GM21619 (cell line): ENCODE measurements at regions not wholly inside any gene's neighbourhood (a gene's known extent, or its start where the extent isn't known, plus 50 kb on each side); places are given as distances from the start of the nearest gene placed in this dataset.
"Not testable (repeated sequence)": the region's sequence is repeated elsewhere in the genome, so short reads cannot be mapped to it uniquely, and the experiment has no call there.

Experiments used
- ATAC-seq: cut with Tn5 transposase; IDR thresholded peaks from one replicate; pipeline ENCODE4 v1.9.1; 2021; ENCODE audit not compliant: unreplicated experiment

DNA sequence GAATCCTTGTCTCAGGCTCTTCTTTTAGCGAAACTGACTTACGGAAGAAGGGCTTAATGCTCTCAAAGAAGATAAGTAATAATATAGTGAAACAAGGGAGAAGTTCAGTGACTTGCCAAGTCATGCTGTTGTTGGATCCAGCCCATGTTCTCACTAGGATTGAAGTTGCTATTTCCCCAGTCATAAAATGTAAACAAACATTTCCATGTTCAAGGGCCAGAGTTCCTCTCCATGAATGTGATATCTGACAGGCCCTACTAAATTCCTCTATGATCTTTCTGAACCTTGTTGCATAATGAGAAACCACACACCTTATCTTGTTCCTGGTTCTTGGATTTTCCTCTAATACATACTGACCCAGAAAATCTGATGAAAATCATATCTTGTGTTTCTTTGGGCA, 876.5 kb upstream of the B3GALT2 start:
- no peak for ATAC-seq

DNA sequence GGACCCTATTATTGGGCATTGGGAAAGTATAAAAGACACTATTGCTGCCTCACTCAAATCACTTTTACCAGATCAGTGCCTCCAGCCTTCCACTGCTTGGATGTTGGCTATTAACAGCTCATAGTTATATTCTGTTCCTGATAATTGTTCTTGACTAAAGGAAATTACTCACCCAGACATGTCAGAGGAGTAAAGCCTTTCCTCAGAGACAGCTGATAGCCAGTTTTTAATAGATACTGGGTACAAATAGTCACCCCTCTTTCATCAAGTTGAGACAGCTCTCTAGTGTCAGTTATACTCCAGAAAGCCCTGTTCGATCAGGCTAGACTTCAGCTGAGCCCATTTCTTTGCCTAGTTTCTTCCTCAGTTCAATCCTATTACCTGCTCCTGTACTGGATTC, 876.1 kb upstream of the B3GALT2 start:
- ATAC-seq = no peak

DNA sequence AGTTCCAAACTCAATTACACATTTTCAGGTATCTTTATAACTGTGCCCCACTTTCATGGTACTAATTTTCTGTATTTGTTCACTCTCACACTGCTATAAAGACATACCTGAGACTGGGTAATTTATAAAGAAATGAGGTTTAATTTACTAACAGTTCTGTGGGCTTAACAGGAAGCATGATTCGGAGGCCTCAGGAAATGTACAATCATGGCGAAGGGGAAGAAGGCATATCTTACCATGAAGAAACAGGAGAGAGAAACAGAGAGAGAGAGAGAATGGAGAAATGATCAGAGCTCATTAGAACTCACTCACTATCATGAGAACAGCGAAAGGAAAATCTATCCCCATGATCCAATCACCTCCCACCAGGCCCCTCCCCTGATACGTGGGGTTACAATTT, 874.1 kb upstream of the B3GALT2 start:
- no peak for ATAC-seq

DNA sequence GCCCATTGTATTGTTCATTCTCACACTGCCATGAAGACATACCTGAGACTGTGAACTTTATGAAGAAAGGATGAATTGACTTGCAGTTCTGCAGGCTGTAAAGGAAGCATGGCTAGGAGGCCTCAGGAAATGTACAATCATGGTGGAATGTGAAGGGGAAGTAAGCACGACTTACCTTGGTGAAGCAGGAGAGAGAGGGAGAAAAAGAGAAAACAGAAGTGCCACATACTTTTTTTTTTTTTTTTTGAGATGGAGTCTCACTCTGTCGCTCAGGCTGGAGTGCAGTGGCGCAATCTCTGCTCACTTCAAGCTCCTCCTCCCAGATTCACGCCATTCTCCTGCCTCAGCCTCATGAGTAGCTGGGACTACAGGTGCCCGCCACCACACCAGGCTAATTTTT, 871.9 kb upstream of the B3GALT2 start:
- not testable (repeated sequence) for ATAC-seq

DNA sequence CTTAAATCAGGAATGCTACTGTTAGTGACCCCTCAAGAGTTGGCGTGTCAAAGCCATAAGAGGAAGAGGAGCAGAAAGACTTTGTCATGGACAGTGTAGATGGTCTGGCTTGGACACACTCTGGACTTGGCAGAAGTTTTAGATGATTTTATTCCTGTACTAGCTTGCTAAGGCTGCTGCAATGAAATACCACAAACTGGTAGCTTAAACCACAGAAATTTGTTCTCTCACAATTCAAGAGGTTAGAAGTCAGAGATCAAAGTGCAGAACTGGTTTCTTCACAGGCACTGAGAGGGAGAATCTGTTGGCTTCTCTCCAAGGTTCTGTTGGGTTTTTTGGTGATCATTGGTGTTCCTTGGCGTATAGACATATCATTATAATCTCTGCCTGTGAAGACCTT, 869.8 kb upstream of the B3GALT2 start:
- ATAC-seq = no peak

DNA sequence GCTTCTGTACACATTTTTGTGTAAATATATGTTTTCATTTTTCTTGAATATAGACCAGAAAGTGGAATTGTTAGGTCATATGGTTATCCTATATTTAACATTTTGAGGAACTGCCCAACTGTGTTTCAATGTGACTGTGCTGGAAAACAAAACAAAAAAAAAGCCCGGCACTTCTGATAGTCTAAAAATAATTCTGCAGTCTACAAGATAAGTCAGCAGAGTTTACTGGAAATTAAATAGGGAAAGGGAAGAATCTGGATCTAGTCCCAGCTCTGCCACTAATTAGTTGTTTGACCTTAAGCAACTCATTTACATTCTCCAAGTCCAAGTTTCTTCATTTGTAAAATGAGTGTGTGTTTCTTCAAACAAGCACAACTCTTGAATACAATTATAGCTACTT, 869.1 kb upstream of the B3GALT2 start:
- ATAC-seq = no peak

DNA sequence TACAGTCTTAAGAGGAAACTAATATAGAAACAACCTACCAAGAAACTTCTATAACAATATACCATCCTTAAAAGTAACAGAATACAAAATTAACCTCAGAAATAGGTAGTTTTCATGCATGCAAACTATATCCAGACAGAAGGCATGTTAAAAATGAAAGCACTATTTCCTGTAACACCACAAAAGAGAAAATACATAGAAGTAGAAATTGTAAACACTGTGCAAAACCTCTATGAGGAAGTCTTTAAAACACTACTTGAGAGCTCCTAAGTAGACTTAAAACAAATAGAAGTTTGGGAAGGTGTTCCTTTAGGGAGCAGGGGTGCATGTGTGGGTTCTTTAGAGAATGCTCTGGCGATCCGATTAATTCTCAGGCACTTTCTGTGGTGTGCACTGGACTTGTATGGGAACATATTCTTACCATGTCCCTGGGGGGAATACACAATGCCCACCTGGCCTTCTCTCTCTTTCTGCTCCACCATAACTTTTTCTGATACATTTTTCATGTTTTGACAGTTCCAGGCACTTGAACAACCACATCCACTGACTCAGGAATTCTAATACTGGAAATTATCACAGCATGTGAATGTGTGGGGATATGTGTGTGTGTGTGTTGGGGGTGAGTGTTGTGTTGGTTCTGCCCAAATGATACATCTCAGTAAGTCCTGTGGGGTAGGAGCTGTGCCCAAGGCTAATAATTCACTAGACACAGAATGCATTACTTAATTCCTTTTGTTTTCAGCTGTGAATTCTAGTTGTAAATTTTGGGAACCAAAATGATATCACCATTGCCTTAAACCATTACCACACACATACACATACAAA, 866.3 kb upstream of the B3GALT2 start:
- peak; percentile 66 for ATAC-seq

DNA sequence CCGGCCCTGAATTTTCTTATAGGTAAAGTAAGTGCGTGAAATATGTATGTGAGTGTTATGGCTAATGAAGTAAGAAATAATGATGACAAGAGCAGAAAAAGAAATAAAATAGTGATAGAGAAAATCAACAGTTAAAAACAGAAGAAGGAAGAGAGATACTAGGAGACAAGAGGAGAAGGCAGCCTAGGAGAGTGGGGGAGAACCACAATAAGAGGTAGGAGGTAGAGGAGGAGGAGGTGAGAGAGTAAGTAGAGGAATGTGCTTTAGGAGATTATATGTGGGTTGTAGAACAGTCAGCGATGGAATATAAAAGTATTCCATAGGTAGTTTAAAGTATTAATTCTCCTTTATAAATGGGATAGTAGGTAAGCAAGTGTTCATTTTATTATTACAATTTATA, 861.5 kb upstream of the B3GALT2 start:
- no peak for ATAC-seq

DNA sequence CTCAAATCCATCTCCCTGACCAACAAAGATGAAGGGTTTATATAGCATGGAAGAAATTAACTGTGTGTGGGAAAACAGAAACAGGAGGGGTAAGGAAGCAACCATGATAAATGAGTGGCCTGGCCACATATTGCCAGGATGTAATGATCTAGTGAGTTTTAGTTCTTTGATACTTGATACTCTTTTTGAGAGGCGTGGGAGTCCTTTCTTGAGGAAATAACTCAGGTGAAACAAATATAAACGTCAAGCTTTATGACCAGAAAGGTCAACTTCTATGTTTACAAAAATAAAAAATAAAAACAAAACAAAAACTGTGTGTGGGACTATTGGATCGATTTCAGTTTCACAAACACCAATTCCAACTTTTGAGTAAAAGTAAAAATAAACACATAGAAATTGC, 860.8 kb upstream of the B3GALT2 start:
- ATAC-seq = no peak

DNA sequence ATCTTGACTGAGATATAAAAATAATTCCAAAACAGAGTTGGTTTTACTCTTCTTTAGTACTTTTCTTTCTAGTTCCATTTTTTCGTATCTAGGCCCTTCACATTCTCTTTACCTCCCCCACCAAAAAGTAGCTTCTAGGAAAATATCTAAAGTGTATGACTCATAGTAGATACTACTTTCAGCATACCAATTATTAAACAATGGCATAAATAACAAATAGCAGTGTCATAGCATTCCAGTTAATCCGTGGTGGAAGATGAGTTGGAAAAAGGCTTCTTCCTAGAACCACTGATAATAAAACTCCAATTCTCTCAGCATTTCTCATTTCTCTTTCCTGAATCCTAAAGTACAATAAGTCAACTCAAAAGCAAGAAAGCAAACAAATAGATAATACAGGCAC, 859.0 kb upstream of the B3GALT2 start:
- ATAC-seq = no peak

DNA sequence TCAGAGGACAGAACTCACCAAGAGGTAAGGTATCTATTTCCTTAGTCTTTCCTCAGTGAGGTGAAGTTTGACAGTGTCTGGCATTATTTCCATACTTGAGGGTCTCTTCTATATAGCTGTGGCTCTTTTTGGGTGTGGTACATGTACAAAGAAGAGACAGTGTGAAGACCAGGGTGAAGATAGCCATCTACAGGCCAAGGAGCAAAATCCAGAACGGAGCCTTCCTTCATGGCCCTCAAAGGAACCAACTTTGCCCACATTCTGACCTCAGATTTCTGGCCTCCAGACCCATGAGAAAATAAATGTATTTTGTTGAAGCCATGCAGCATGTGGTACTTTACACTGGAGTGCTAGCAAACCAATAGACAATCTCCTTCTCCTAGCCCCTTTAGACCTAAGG, 858.5 kb upstream of the B3GALT2 start:
- no peak for ATAC-seq

DNA sequence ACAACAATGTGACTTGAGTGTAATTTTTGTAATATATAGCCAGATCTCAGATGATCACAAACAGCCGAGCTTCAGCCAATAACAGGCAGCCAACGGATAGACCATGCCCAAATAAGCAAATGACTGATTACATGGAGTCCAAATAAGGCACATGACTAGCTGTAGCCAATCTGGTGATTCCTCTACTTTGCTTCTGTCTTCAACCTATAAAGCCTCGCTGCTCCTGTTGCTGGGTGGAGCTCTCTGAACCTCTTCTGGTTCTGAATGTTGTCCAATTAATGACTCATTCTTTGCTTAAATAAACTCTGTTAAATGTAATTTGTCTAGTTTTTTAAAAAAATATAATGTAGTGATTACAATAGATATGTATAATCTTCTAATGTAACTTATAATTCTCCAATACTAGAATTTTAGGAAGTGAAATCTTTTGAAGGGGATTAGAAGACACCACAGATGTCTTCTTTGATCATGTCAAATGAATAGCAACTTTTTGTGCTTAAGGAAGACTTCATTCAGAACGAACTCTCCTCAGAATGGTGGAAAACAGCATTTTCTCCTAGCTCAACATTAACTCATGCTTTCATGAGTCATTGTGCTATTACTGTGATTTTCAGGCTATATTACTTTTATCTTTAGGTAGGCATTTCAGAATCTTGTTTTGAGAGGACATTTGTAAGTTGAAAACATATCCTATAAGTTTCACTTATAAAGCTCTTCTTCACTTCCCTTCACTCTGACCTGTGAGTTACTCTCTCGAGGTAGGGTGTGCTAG, 857.8 kb upstream of the B3GALT2 start:
- no peak for ATAC-seq

DNA sequence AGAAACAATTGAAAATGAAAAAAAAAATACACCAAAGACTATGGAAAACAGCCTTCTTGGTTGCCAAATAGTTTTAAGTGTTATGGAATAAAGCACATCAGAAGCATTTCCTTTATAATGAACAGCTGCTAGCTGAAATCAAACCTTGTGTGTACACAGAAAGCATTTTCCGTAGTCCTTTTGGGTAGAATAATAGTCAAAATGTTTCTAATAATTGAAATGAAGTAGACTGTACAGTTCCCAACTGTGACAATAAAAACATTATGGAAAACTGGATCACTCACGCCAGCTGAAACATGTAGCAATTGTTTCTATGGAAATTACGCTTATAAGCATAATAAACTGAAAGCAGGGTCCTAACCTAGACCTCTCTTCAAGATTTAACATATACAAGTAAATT, 856.3 kb upstream of the B3GALT2 start:
- ATAC-seq = no peak

DNA sequence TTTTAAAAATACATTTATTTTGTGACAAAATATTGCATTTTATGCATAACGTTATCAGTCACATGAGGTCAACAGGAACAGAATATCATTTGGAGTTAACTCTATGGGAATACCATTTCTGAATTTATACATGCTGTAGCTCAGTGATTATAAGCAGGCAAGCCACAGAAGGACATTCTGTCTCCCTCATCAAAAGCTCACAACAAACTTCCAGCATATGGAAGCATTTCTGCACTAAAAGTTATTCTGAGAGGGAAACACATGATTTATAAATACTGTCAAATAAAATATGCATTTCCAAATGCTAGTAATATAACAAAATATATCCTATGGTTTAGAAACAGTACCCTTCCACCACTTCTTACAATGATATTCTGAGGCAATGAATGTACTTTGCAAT, 854.1 kb upstream of the B3GALT2 start:
- ATAC-seq = no peak

DNA sequence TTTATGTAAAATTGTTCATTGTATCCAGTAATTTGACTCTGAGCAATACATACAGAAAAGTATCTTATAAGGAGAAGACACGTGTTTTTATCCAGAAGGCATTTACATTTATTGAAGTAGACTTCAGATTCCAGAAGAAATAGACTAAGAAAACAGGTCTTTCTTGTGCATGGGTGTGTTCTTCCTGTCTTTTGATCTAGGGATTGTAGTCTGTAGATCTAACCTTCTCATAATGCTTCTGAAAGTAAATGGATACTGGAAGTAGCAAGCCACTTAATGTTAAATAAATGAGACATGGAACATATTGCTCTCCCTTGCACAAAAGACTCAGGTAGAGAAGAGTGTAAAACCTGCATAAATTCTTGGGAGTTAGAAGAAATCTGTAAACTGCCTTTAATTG, 853.2 kb upstream of the B3GALT2 start:
- no peak for ATAC-seq

DNA sequence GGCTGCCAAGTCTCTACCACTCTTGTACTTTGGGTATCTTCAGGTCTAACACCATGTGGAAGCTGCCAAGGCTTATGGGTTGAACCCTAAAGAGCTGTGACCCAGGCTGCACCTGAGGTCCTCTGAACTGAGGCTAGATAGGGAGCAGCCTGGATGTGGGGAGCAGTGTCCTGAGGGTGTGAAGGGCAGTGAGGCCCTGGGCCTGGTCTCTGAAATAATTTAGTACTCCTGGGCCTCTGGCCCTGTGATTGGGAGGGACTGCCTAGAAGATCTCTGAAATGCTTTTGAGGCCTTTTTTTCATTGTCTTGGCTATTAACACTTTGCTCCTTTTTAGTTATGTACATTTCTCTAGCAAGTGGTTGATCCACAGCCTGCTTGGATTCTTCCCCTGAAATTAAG, 847.2 kb upstream of the B3GALT2 start:
- ATAC-seq = no peak

DNA sequence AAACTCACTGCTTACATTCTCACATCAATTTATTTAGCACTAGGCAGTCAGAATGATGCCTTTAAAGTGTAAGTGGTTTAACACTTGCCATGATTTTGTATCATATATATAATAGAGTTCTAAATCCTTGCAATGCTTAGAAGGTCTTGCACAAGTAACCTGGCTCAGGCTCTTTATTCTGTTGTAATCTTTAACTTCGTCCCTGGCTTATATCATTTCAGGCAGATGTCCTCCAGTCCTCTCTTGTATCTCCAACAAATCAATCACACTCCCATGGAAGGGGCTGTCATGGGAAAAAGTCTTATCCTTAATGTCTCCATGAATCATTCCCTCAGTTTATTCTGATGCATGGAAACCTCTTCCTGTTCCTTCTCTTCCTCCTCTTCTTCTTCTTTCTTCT, 841.6 kb upstream of the B3GALT2 start:
- ATAC-seq = no peak

DNA sequence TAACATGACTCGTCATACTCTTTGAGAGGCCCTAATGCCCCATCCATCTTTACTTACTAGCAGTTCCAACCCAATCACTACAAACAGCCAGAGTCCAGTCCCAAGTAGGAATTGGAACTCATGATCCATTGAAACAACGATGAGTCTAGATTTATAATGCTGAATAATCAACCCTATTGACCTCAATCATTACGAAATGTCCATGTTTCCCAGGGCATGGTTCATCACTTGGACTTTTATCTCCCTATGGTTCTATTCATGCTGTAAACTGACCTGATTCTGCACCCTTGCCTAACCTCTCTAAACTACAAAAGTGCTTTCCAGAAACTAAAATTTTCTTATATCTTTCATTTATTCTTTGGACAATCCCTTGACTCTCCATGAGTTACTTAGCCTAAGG, 840.0 kb upstream of the B3GALT2 start:
- ATAC-seq = no peak

DNA sequence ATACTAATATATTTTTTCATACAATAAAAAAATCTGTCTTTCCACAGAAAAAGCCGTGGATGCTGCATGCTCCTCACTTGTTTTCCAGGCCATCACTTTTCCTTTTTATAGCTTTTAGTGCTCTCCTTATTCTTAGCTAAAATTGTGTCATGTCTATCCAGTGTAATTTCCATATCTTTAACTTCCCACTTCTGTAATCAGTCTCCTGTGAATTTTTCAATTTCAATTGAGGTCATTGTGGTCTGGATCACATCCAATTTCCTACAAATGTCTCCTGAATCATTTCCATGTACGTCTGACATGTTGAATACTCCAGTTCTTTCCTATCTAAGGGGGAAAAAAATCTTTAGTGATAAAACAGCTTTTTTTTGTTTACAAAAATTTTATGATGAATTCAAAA, 838.2 kb upstream of the B3GALT2 start:
- ATAC-seq = no peak

DNA sequence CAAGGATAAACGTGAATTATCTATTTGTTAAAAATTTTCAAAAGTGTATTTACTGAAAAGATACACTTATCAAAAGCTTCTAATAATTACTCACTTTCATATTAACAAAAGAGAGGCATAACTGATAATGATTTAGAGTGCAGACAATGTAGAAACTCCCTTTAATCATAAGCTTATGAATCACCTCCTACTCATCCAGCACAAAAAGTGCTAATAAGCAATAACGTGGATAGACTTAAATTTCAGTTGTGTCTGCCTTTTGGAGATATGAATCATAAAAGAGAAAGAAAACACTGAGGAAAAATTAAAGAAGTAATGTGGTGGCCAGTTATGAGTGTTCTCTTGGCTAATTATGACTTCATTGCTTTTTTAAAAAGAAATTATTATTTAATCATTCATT, 827.6 kb upstream of the B3GALT2 start:
- no peak for ATAC-seq

DNA sequence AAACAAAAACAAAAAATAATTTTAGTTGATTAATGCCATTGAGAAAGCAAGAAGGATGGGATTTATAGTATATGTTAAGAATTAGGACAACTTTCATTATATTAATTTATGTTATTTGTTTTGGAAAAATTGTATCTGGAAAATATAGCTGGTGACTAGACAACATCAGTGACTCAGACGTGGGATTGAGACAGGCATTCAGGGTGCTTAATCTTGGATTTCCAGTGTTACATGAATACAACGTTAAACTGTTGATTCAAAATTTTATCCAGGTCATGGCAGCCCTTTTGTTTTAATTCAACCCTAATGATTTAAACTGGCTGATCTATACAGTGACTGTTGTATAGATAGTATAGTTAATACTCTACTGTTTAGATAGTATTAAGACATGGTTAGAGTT, 827.1 kb upstream of the B3GALT2 start:
- ATAC-seq = no peak

DNA sequence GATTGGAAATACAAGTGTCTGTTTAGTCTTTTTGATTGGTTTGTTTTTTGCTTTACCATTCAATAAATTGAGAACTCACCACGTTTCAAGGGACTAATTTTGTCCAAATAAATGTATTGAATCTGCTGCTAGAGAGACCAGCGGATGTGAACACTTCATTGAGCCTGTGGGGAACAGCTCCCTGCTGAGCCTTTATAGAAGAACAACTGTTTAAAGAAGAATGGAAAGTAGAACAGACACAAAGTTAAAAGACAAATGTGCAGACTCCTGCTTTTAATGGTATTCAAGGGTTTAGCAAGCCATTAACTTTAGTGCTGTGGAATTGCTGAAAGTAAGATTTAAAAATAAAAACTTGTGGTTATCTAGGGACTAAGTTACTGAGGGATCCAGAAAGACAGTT, 817.7 kb upstream of the B3GALT2 start:
- no peak for ATAC-seq
